ENCODE measurements at regions not wholly inside any gene's neighbourhood (a gene's known extent, or its start where the extent isn't known, plus 50 kb on each side); places are given as distances from the start of the nearest gene placed in this dataset.

- TF ChIP-seq POLR2AphosphoS5 (IDR thresholded peaks at IDR 0.05; ENCODE audit: low read depth, low read length) (no peak), CTCF (IDR thresholded peaks at IDR 0.05 in 2 of 3, conservative IDR thresholded peaks at IDR 0.05 in 1 of 3; ENCODE audit: borderline replicate concordance in 1 of 3, insufficient read depth in 1 of 3, low read depth in 2 of 3, low read length in 2 of 3) (no peak), POLR2A (IDR thresholded peaks at IDR 0.05; ENCODE audit: borderline replicate concordance, extremely low read depth, insufficient read depth, insufficient read length) (no peak), FOSL1 (IDR thresholded peaks at IDR 0.05; ENCODE audit: low read depth) (no peak), REST (IDR thresholded peaks at IDR 0.05; ENCODE audit: low read depth) (no peak), RAD21 (IDR thresholded peaks at IDR 0.05; ENCODE audit: low read depth) (no peak), EZH2 (IDR thresholded peaks at IDR 0.05) (no peak), ZBTB33 (IDR thresholded peaks at IDR 0.05; ENCODE audit: extremely low read depth, insufficient replicate concordance, low read length) (no peak), CEBPB (IDR thresholded peaks at IDR 0.05; ENCODE audit: low read depth) (no peak), JUND (IDR thresholded peaks at IDR 0.05) (no peak)
Observed at GRCh38 chr3:54062546-54062945, 59.8 kb upstream of the CACNA2D3 start.
